ENCODE measurements at regions not wholly inside any gene's neighbourhood (a gene's known extent, or its start where the extent isn't known, plus 50 kb on each side); places are given as distances from the start of the nearest gene placed in this dataset.
"Not testable (repeated sequence)": the region's sequence is repeated elsewhere in the genome, so short reads cannot be mapped to it uniquely, and the experiment has no call there.

DNA sequence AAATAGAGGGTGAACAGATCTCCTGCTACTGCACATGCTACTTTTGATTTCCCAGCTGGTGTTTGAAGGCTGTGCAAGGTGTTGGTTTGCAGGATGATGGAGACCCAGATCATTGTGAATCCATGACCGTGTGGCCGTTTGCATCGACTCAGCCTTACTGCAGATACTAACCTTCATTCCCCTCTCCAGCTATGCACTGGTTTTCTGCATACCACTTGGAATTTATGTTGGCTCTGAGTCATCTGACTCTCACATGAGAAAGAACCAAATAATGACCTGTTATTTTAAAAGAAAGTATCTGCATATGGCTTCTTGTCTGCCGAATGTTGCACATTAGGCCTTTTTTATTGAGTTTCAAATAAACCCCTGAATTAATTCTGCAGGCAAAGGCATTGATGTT lies 144.9 kb upstream of the PRKX start:
- H3K27me3 ChIP-seq; DNase-seq (ENCODE audit: low spot score in 2 of 2); H3K27ac ChIP-seq; intact Hi-C loops (cut with DNase I); H3K4me1 ChIP-seq; H3K4me3 ChIP-seq; H3K9me3 ChIP-seq; H3K36me3 ChIP-seq: not testable (repeated sequence)

GRCh38 chrX:3843522-3844145 lies 130.2 kb upstream of the PRKX start:
- DNase-seq (ENCODE audit: low spot score in 2 of 2); H3K27ac ChIP-seq; H3K27me3 ChIP-seq; H3K4me1 ChIP-seq; H3K36me3 ChIP-seq; intact Hi-C loops (cut with DNase I); H3K9me3 ChIP-seq: not testable (repeated sequence)
- H3K4me3 ChIP-seq, result peak overlapping the region in 1 of 2 donors; percentile 52

GRCh38 chrX:3842822-3843521 lies 129.5 kb upstream of the PRKX start:
- DNase-seq (ENCODE audit: low spot score in 2 of 2); H3K36me3 ChIP-seq; intact Hi-C loops (cut with DNase I); H3K4me1 ChIP-seq; H3K9me3 ChIP-seq; H3K27ac ChIP-seq; H3K27me3 ChIP-seq: not testable (repeated sequence)
- H3K4me3 ChIP-seq, result peak overlapping the region in 1 of 2 donors; percentile 52

DNA sequence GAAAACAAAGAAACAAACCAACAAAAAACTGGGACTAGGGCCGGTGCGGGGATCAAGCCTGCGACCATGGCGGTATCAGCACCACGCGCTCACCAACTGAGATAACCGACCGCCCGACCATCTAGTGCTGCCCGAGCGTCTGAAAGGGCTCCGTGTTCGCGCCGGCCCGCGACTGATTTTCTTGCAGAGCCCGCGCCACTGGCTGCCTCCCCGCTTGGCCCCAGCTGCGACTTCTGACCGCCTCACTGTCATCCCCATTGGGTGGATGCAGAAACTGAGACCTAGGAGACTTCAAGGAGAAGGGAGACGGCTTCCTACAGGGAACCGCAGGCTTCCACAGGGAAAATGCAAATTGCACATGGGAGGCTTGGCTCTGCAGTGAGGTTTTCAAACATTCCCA lies 125.3 kb upstream of the PRKX start:
- DNase-seq (ENCODE audit: low spot score in 2 of 2); H3K9me3 ChIP-seq; H3K36me3 ChIP-seq; H3K4me1 ChIP-seq; H3K4me3 ChIP-seq; H3K27me3 ChIP-seq; intact Hi-C loops (cut with DNase I); H3K27ac ChIP-seq: not testable (repeated sequence)

GRCh38 chrX:3837958-3838643 lies 124.7 kb upstream of the PRKX start:
- H3K4me1 ChIP-seq; H3K36me3 ChIP-seq; H3K9me3 ChIP-seq; H3K4me3 ChIP-seq; DNase-seq (ENCODE audit: low spot score in 2 of 2); intact Hi-C loops (cut with DNase I); H3K27ac ChIP-seq; H3K27me3 ChIP-seq: not testable (repeated sequence)

GRCh38 chrX:3837211-3837610 lies 123.8 kb upstream of the PRKX start:
- H3K4me3 ChIP-seq; H3K27me3 ChIP-seq; DNase-seq (ENCODE audit: low spot score in 2 of 2); H3K27ac ChIP-seq; H3K4me1 ChIP-seq; H3K9me3 ChIP-seq; intact Hi-C loops (cut with DNase I); H3K36me3 ChIP-seq: not testable (repeated sequence)

DNA sequence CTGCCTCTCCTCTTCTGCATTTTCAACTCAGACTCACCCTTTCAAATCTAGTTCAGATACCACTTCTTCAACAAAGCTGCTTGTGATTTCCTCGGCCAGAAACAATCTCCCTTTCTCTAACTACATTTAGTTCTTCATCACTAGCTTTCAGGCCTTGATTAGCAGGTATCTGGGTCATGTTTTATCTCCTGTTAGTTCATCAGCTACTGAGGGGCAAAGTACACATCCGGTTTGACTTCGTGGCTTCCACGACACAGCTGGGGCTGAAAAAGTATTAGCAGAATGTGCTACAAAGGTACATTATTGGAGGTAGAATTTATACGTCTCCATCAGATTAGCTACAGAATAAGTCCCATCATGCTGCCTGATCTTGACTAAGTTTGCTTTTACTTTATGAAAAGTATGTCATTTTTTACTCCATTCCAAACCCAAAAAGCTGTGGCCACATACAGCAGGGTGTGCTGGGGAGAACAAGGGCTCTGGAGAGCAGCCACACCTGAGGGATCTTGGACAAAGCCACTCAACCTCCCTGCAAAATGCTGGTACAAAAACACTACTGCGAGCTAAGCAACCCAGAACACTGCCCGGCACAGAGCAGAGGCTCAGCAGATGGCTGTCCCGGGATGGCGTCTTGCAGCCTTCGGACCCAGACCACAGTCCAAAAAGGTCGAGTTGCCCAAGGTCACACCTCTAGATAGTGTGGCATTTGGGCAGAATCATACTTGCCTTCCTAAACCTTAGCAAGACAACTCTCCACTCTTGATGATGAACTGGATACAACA lies 120.5 kb upstream of the PRKX start:
- H3K9me3 ChIP-seq; DNase-seq (ENCODE audit: low spot score in 2 of 2); intact Hi-C loops (cut with DNase I); H3K27ac ChIP-seq; H3K4me3 ChIP-seq; H3K27me3 ChIP-seq; H3K4me1 ChIP-seq; H3K36me3 ChIP-seq: not testable (repeated sequence)

GRCh38 chrX:3830020-3830419 lies 116.6 kb upstream of the PRKX start:
- H3K4me1 ChIP-seq; H3K27ac ChIP-seq; H3K36me3 ChIP-seq; intact Hi-C loops (cut with DNase I); H3K4me3 ChIP-seq; H3K9me3 ChIP-seq; DNase-seq (ENCODE audit: low spot score in 2 of 2); H3K27me3 ChIP-seq: not testable (repeated sequence)

DNA sequence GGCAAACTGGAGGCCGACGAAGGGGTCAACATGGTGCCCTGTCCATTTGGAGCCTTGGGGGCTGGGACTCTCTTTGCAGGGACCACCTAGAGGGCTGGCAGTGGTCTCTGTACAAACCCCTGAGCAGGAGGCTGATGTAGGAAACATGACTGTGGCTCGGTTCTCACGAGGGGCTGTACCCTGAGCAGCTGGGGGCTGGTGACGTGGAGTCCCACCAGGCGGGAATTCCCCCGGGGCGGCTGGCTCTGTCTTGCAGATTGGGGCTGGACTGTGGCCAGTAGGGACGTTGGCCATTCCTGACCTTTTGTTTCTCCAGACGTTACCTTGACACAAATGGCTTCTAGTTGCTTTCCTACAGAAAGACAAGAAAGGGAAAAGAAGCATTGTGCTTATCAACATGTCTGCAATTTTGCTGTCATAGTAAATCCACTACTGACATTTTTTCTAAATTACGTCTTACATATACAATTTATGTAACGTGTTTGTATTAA lies 115.6 kb upstream of the PRKX start:
- H3K4me1 ChIP-seq; intact Hi-C loops (cut with DNase I); H3K36me3 ChIP-seq; H3K9me3 ChIP-seq; DNase-seq (ENCODE audit: low spot score in 2 of 2); H3K27ac ChIP-seq; H3K4me3 ChIP-seq; H3K27me3 ChIP-seq: not testable (repeated sequence)

- intact Hi-C loops (cut with DNase I); H3K9me3 ChIP-seq; H3K4me3 ChIP-seq; H3K27ac ChIP-seq; DNase-seq (ENCODE audit: low spot score in 2 of 2); H3K4me1 ChIP-seq; H3K36me3 ChIP-seq; H3K27me3 ChIP-seq: not testable (repeated sequence)
Measured at GRCh38 chrX:3828378-3829040, 115.1 kb upstream of the PRKX start.

GRCh38 chrX:3824008-3824407 lies 110.6 kb upstream of the PRKX start:
- H3K36me3 ChIP-seq; intact Hi-C loops (cut with DNase I); H3K4me3 ChIP-seq; H3K27ac ChIP-seq; H3K27me3 ChIP-seq; H3K9me3 ChIP-seq; DNase-seq (ENCODE audit: low spot score in 2 of 2); H3K4me1 ChIP-seq: not testable (repeated sequence)

Data from ascending aorta (tissue), 2 donors.